ENCODE measurements at regions not wholly inside any gene's neighbourhood (a gene's known extent, or its start where the extent isn't known, plus 50 kb on each side); places are given as distances from the start of the nearest gene placed in this dataset.

- Histone ChIP-seq H3K36me3 (ENCODE audit: control insufficient read depth, low read length) (no peaks in the 10 kb centered on the region), H4K20me1 (ENCODE audit: control insufficient read depth, insufficient read depth, low read depth, low read length) (no peaks in the 10 kb centered on the region), H3K9me3 (ENCODE audit: control insufficient read depth, insufficient read depth, low read length) (peaks cover 3% of the 10 kb centered on the region; the same call in 1 of the 2 replicates), H3K4me2 (ENCODE audit: low read length) (no peak overlapping the region), H3K27ac (ENCODE audit: low read depth, low read length) (no peak overlapping the region), H3K27me3 (ENCODE audit: control insufficient read depth, low read length) (no peaks in the 10 kb centered on the region), H3K9me2 (replicated peaks; ENCODE audit: control insufficient read depth, low read length) (no peaks in the 10 kb centered on the region), H3K4me1 (ENCODE audit: control insufficient read depth, low read length) (no peaks in the 10 kb centered on the region), H3K79me2 (ENCODE audit: control insufficient read depth, low read length) (no peaks in the 10 kb centered on the region), H3F3A (ENCODE audit: control insufficient read depth, insufficient read depth) (no peaks in the 10 kb centered on the region), H3K4me3 (ENCODE audit: low read length) (no peak overlapping the region)
- no peak for TF ChIP-seq EZH2phosphoT487 (IDR thresholded peaks at IDR 0.05; ENCODE audit: borderline replicate concordance, low read length)
These were observed 89.4 kb upstream of the GALNT17 start for GRCh38 chr7:71042591-71042990.

- H3K9me2 ChIP-seq (replicated peaks; ENCODE audit: control insufficient read depth, low read length) = no peaks in the 10 kb centered on the region
- H3F3A ChIP-seq (ENCODE audit: control insufficient read depth, insufficient read depth) = no peaks in the 10 kb centered on the region
- no peak overlapping the region for H3K27ac ChIP-seq (ENCODE audit: low read depth, low read length)
- H3K79me2 ChIP-seq (ENCODE audit: control insufficient read depth, low read length) = no peaks in the 10 kb centered on the region
- H3K27me3 ChIP-seq (ENCODE audit: control insufficient read depth, low read length) = no peaks in the 10 kb centered on the region
- H3K9me3 ChIP-seq (ENCODE audit: control insufficient read depth, insufficient read depth, low read length) = peaks cover 9% of the 10 kb centered on the region; the same call in 1 of the 2 replicates
- no peak for TF ChIP-seq CTCF (IDR thresholded peaks at IDR 0.05; ENCODE audit: low read depth, low read length, poor library complexity, severe bottlenecking)
- TF ChIP-seq EZH2phosphoT487 (IDR thresholded peaks at IDR 0.05; ENCODE audit: borderline replicate concordance, low read length) = no peak
- no peaks in the 10 kb centered on the region for H3K36me3 ChIP-seq (ENCODE audit: control insufficient read depth, low read length)
- H3K4me3 ChIP-seq (ENCODE audit: low read length) = no peak overlapping the region
- H3K4me1 ChIP-seq (ENCODE audit: control insufficient read depth, low read length) = no peaks in the 10 kb centered on the region
- no peak overlapping the region for H3K4me2 ChIP-seq (ENCODE audit: low read length)
- H4K20me1 ChIP-seq (ENCODE audit: control insufficient read depth, insufficient read depth, low read depth, low read length) = no peaks in the 10 kb centered on the region
These were observed 81.5 kb upstream of the GALNT17 start for GRCh38 chr7:71050492-71050891.

GRCh38 chr7:71055504-71055903 lies 76.4 kb upstream of the GALNT17 start:
- H3K36me3 ChIP-seq (ENCODE audit: control insufficient read depth, low read length) = no peaks in the 10 kb centered on the region
- no peak overlapping the region for H3K4me2 ChIP-seq (ENCODE audit: low read length)
- no peak for TF ChIP-seq EZH2phosphoT487 (IDR thresholded peaks at IDR 0.05; ENCODE audit: borderline replicate concordance, low read length)
- TF ChIP-seq CTCF (IDR thresholded peaks at IDR 0.05; ENCODE audit: low read depth, low read length, poor library complexity, severe bottlenecking) = no peak
- H3K4me1 ChIP-seq (ENCODE audit: control insufficient read depth, low read length) = no peaks in the 10 kb centered on the region
- H3K9me3 ChIP-seq (ENCODE audit: control insufficient read depth, insufficient read depth, low read length) = peaks cover 5% of the 10 kb centered on the region; the same call in 1 of the 2 replicates
- H3K4me3 ChIP-seq (ENCODE audit: low read length) = no peak overlapping the region
- no peaks in the 10 kb centered on the region for H4K20me1 ChIP-seq (ENCODE audit: control insufficient read depth, insufficient read depth, low read depth, low read length)
- no peaks in the 10 kb centered on the region for H3F3A ChIP-seq (ENCODE audit: control insufficient read depth, insufficient read depth)
- H3K79me2 ChIP-seq (ENCODE audit: control insufficient read depth, low read length) = no peaks in the 10 kb centered on the region
- no peaks in the 10 kb centered on the region for H3K9me2 ChIP-seq (replicated peaks; ENCODE audit: control insufficient read depth, low read length)
- no peaks in the 10 kb centered on the region for H3K27me3 ChIP-seq (ENCODE audit: control insufficient read depth, low read length)
- H3K27ac ChIP-seq (ENCODE audit: low read depth, low read length) = no peak overlapping the region

- TF ChIP-seq EZH2phosphoT487 (IDR thresholded peaks at IDR 0.05; ENCODE audit: borderline replicate concordance, low read length) = no peak
- no peak for TF ChIP-seq CTCF (IDR thresholded peaks at IDR 0.05; ENCODE audit: low read depth, low read length, poor library complexity, severe bottlenecking)
- Histone ChIP-seq H3K4me2 (ENCODE audit: low read length) (no peak overlapping the region), H3K36me3 (ENCODE audit: control insufficient read depth, low read length) (no peaks in the 10 kb centered on the region), H3K4me3 (ENCODE audit: low read length) (no peak overlapping the region), H3K79me2 (ENCODE audit: control insufficient read depth, low read length) (no peaks in the 10 kb centered on the region), H4K20me1 (ENCODE audit: control insufficient read depth, insufficient read depth, low read depth, low read length) (no peaks in the 10 kb centered on the region), H3K4me1 (ENCODE audit: control insufficient read depth, low read length) (no peaks in the 10 kb centered on the region), H3K9me2 (replicated peaks; ENCODE audit: control insufficient read depth, low read length) (no peaks in the 10 kb centered on the region), H3K9me3 (ENCODE audit: control insufficient read depth, insufficient read depth, low read length) (peaks cover 18% of the 10 kb centered on the region; the same call in 1 of the 2 replicates), H3K27ac (ENCODE audit: low read depth, low read length) (no peak overlapping the region), H3F3A (ENCODE audit: control insufficient read depth, insufficient read depth) (no peaks in the 10 kb centered on the region), H3K27me3 (ENCODE audit: control insufficient read depth, low read length) (no peaks in the 10 kb centered on the region)
These were observed 54.0 kb upstream of the GALNT17 start for GRCh38 chr7:71077743-71078476.
